AG10803 (cell line): ENCODE measurements at regions not wholly inside any gene's neighbourhood (a gene's known extent, or its start where the extent isn't known, plus 50 kb on each side); places are given as distances from the start of the nearest gene placed in this dataset.

Source experiments
- DNase-seq: peaks from one replicate; pipeline ENCODE4 v3.0.0; 2010; ENCODE audit warnings: low read depth
- H3K4me3 ChIP-seq: 2 replicates; pipeline ENCODE4 v1.5.1; 2011; ENCODE audit warnings: mild to moderate bottlenecking, low read length, control low read depth
- TF ChIP-seq, protein P1 (sequence below): conservative IDR thresholded peaks from 2 replicates; pipeline ENCODE4 v1.5.1; 2011; ENCODE audit warnings: mild to moderate bottlenecking, low read length, control low read depth, inconsistent platforms

DNA sequence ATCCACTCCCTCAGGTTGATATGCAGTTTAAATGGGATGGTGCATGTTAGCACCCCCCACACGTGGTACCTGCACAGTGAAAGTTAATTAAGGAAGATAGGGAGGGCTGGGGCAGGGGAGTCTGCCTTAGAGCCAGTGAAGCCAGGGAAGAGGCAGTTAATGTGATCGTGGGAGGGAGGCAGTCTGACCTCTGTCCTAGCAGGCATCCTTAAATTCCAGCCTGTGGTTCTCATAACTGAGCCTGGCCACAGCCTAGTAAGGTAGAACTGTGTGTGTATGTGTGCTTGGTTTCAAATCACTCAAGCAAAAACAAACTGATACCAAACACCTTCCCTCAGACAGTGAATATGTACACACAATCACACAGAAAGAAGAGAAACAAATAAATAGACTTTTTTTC is 319.1 kb upstream of the TLE3 start:
- TF ChIP-seq, protein P1, sequence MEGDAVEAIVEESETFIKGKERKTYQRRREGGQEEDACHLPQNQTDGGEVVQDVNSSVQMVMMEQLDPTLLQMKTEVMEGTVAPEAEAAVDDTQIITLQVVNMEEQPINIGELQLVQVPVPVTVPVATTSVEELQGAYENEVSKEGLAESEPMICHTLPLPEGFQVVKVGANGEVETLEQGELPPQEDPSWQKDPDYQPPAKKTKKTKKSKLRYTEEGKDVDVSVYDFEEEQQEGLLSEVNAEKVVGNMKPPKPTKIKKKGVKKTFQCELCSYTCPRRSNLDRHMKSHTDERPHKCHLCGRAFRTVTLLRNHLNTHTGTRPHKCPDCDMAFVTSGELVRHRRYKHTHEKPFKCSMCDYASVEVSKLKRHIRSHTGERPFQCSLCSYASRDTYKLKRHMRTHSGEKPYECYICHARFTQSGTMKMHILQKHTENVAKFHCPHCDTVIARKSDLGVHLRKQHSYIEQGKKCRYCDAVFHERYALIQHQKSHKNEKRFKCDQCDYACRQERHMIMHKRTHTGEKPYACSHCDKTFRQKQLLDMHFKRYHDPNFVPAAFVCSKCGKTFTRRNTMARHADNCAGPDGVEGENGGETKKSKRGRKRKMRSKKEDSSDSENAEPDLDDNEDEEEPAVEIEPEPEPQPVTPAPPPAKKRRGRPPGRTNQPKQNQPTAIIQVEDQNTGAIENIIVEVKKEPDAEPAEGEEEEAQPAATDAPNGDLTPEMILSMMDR, result no peak
- DNase-seq, result no peak
- H3K4me3 ChIP-seq, result no peak overlapping the region

DNA sequence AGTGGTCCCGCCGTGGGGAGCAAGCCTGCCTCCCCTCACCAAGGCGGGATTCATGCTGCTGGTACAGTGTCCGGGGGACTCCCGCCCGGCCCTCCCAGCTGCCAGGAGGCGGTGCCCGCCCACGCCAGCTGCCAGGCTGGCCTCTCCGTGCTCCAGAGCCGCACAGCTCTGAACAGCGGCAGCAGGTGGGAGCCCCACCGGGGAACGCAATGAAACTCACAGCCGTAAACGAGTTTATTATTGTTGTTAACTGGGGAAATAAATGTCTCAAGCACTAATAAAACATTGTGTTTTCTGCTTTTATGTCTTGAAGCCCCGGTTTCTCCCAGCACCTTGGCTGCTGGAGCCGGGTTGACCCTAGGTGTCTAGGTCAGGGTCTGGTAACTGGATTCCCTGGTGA is 317.7 kb upstream of the TLE3 start:
- DNase-seq, result no peak

DNA sequence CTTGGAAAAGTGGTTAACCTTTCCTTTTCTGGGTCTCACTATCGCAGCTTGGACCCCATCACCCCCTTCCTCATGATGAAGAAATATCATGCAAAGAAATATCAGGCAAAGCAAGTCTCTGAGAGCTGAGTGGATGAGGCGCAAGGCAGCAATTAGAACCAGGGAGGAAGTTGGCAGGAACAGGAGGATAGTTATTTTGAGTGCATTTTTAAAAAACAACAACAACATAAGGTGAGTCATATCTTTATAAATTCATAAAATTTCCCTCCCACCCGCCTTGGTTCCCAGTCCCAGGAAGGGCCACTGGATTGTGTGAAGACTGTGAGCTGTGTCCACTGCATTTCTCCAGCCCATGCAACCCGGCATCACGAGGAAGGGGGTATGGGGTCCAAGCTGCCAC is 316.9 kb upstream of the TLE3 start:
- TF ChIP-seq, protein P1, result no peak
- DNase-seq, result no peak
- no peak overlapping the region for H3K4me3 ChIP-seq

More for the DNA sequence above, 317.7 kb upstream of the TLE3 start:
- H3K4me3 ChIP-seq, result no peak overlapping the region
- TF ChIP-seq, protein P1, result no peak

DNA sequence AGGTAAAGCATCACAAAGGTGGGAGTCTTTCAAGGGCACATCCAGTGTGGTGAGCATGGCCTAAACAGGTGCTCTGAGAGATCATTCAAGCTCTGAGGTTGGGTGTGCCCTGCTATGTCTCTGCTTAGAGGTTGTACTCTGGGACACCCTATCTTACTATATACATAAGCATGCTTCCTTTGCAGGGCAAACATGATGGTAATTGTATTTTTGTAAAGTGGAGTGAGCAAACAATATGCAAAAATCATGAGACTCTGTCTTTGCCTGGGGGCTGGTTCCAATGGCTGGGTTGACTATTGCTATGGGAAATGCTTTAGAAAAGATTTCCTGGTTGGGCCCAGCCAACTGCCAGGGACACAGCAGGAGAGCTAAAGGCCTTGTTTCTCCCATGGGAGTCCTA is 315.1 kb upstream of the TLE3 start:
- DNase-seq, result no peak
- no peak overlapping the region for H3K4me3 ChIP-seq
- TF ChIP-seq, protein P1, result no peak

DNA sequence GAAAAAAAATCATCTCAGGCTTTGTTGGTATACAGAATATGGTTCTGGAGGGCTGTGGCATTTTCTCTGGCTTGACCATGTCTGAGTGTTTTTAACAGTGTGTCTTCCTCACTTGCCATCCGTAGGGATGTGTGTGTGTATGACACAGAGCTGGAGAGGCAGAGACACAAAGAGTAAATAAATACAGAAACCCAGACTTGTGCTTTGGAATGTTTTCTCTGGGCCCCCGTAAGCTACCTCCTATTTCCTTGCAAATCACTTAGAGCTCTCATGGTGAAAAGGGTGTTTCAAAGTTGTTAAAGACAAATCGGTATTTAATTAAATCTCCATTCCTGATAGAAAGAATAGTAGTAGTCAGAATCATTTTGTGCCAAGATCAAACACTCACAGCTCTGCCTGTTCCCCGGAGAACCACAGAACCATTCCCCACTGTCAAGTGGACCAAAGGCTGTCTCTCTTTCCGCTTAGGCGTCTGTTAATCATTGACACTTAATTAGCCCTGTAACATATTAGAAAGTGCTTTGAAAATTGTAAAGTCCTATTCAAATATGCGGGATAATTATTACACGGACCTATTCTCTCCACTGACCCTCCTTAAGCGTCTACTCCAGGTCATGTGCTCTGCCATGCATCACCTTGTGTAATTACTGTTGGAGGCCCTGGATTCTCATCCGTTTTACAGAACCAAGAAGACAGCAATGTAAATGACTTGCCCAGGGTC is 313.6 kb upstream of the TLE3 start:
- TF ChIP-seq, protein P1, result no peak
- no peak overlapping the region for H3K4me3 ChIP-seq
- DNase-seq, result no peak

DNA sequence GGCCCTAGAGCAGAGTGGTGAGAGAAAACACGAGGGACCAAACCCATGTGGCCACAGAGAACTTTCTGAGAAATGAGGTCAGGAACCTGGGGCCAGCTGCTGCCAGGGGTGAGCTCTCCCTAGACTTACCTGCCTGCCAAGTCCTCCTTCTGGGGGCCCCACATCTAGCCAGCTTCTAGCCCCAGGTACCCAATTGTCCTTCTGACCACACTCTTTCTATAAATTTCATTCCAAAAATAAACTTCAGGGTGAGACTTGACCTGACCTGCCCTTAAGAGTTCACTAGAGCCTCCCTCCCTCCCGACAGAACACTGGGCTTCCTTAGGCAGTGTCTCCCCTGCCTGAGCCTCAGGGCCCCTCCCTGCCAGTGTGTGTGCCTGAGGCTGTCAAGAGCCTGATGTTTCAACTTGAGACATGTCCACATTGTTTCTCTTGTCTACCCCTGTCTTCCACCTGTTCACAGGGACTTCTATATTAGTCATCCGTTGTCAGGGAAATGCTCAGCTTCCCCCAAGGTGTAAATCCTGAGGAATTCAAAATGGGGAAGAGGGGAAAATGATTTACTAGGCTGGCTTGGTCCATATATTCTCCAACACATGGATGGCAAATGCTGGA is 312.8 kb upstream of the TLE3 start:
- H3K4me3 ChIP-seq, result no peak overlapping the region

More for the DNA sequence above, 312.8 kb upstream of the TLE3 start:
- no peak for DNase-seq
- TF ChIP-seq, protein P1, result no peak
